ENCODE measurements at regions not wholly inside any gene's neighbourhood (a gene's known extent, or its start where the extent isn't known, plus 50 kb on each side); places are given as distances from the start of the nearest gene placed in this dataset.

DNA sequence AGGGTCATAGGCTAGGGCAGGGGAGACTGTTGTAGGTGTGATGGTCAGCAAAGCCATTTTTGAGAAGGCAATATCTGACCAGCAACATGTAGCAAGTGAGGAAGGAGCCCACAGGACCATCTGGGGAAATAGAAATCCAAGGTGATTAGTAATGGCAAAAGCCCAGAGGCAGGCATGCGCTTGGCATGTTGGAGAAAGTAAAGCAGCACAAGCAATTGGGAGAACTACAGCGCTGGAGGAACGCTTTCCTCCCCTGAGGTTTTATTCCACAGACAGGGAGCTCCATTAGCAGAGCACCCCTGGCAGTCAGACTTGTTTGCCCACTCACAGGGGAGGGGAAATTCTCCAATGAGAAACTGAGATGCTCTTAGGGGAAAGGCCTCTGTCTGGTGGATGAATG is 54.8 kb upstream of the FOXB2 start:
- no peak for DNase-seq (ENCODE audit: low read depth)

DNA sequence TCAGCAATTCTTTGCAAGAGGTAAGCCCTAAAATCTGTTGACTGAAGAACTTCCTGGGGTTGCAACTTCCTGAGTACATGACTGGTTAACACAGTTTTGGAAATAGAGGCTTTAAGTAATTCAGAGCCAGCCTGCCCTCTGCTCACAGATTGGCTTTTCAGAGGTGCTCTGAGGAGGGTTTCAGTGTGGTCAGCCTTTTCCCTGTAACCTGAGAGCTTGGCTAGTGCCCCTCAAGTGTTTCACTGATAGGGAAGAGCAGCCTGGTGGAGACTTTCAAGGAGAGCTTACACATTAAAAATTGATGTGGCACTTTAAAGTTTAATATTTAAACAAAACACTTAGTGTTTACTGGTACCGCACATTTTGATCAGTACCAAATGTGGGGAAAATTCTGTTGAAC is 56.7 kb upstream of the FOXB2 start:
- no peak for DNase-seq (ENCODE audit: low read depth)

DNA sequence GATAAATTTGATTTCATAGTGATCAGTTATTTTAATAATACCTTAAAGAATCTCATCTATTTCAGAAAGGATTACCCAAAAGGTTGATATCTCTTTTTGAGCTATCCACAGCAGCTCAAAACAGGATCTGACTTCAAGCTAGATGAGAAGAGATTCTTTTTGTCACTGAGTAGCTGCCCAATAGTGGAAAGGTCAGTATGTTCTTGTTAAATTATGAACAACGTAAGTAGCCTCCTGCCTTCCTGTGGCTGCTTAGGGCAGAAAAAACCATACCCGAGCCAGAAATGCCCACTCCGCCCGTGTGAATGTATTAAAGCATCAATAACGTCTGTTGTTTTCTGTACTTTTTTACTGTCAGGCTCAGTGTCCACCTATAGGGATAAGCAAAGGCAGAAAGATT is 51.3 kb upstream of the PRUNE2 start:
- DNase-seq (ENCODE audit: low read depth) = no peak

DNA sequence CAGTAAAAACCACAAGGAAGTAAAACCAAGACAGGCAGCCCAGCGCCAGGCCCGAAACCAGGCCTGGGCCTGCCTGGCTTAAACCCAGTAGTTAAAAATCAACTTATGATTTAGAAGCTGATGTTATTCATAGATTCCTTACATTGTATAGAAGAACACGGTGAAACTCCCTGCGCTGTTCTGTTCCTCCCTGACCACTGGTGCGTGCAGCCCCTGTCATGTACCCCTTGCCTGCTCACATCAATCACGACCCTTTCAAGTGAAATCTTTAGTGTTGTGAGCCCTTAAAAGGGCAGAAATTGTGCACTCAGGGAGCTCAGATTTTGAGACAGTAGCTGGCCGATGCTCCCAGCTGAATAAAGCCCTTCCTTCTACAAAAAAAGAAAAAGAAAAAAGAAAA is 50.5 kb upstream of the PRUNE2 start:
- DNase-seq (ENCODE audit: low read depth) = peak; percentile 54

Data from renal cortical epithelial cell (primary cell).